Osteocyte (in vitro differentiated cells): ENCODE measurements at regions not wholly inside any gene's neighbourhood (a gene's known extent, or its start where the extent isn't known, plus 50 kb on each side); places are given as distances from the start of the nearest gene placed in this dataset.

Experiments used
- DNase-seq: peaks from one replicate; pipeline ENCODE4 v3.0.0; 2021; ENCODE audit warnings: mixed read lengths; ENCODE audit not compliant: unreplicated experiment; ENCODE audit errors: extremely low spot score
- H3K27ac Mint-ChIP-seq: one replicate; pipeline ENCODE4 v1.8.0; 2021; ENCODE audit warnings: mild to moderate bottlenecking, mixed read lengths; ENCODE audit not compliant: unreplicated experiment
- H3K27me3 Mint-ChIP-seq: one replicate; pipeline ENCODE4 v1.8.0; 2021; ENCODE audit warnings: mixed read lengths; ENCODE audit not compliant: unreplicated experiment
- H3K36me3 Mint-ChIP-seq: one replicate; pipeline ENCODE4 v1.8.0; 2021; ENCODE audit warnings: mixed read lengths; ENCODE audit not compliant: unreplicated experiment
- H3K4me1 Mint-ChIP-seq: one replicate; pipeline ENCODE4 v1.8.0; 2021; ENCODE audit warnings: mixed read lengths; ENCODE audit not compliant: unreplicated experiment
- H3K4me3 Mint-ChIP-seq: one replicate; pipeline ENCODE4 v1.8.0; 2021; ENCODE audit warnings: mild to moderate bottlenecking, moderate library complexity, mixed read lengths; ENCODE audit not compliant: unreplicated experiment
- H3K9me3 Mint-ChIP-seq: one replicate; pipeline ENCODE4 v1.8.0; 2021; ENCODE audit warnings: mixed read lengths; ENCODE audit not compliant: unreplicated experiment
- CTCF ChIP-seq: fragments of 200-600 bp; sonication (generic); IDR thresholded peaks from 2 replicates; pipeline ENCODE4 v1.5.0; 2021; ENCODE audit warnings: antibody characterized with exemption, mild to moderate bottlenecking, moderate library complexity

DNA sequence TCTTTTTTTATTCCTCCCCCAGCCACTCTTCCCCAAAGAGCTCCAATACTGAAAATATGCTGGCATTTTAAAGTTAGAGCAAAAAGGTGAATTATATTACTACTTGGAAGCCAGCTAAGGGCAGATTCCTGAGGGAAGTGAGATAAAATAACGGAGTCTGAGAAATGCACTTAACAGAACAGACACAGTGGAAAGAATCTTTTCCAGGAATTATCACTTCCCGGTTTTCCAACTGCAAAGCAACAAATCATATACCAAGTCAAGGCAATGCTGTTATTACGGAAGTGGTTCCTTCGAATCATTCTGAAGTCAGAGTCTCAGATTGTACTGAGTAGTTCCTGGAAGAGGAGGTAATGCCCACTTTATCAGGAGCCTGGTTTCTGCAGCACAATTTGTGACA lies 435.0 kb upstream of the SPRED2 start:
- Mint-ChIP-seq H3K9me3 (no peaks in the 10 kb centered on the region), H3K36me3 (no peaks in the 10 kb centered on the region), H3K4me1 (no peaks in the 10 kb centered on the region), H3K27ac (no peak overlapping the region), H3K4me3 (no peak overlapping the region), H3K27me3 (peaks cover 9% of the 10 kb centered on the region)
- TF ChIP-seq CTCF, result no peak
- no peak for DNase-seq

GRCh38 chr2:65866148-65866547 lies 433.7 kb upstream of the SPRED2 start:
- H3K36me3 Mint-ChIP-seq, result no peaks in the 10 kb centered on the region

GRCh38 chr2:65864619-65865018 lies 432.2 kb upstream of the SPRED2 start:
- no peak for TF ChIP-seq CTCF
- Mint-ChIP-seq H3K27me3 (peaks cover 9% of the 10 kb centered on the region), H3K4me1 (no peaks in the 10 kb centered on the region), H3K9me3 (no peaks in the 10 kb centered on the region), H3K4me3 (no peak overlapping the region), H3K36me3 (no peaks in the 10 kb centered on the region), H3K27ac (no peak overlapping the region)
- no peak for DNase-seq

More at GRCh38 chr2:65866148-65866547, 433.7 kb upstream of the SPRED2 start:
- no peak for TF ChIP-seq CTCF
- Mint-ChIP-seq H3K4me1 (no peaks in the 10 kb centered on the region), H3K9me3 (no peaks in the 10 kb centered on the region), H3K4me3 (no peak overlapping the region), H3K27me3 (peaks cover 9% of the 10 kb centered on the region), H3K27ac (no peak overlapping the region)
- no peak for DNase-seq

GRCh38 chr2:65863713-65864112 lies 431.3 kb upstream of the SPRED2 start:
- Mint-ChIP-seq H3K27me3 (peaks cover 9% of the 10 kb centered on the region), H3K4me3 (no peak overlapping the region), H3K27ac (no peak overlapping the region), H3K36me3 (no peaks in the 10 kb centered on the region), H3K4me1 (no peaks in the 10 kb centered on the region), H3K9me3 (no peaks in the 10 kb centered on the region)
- DNase-seq, result no peak
- TF ChIP-seq CTCF, result no peak

DNA sequence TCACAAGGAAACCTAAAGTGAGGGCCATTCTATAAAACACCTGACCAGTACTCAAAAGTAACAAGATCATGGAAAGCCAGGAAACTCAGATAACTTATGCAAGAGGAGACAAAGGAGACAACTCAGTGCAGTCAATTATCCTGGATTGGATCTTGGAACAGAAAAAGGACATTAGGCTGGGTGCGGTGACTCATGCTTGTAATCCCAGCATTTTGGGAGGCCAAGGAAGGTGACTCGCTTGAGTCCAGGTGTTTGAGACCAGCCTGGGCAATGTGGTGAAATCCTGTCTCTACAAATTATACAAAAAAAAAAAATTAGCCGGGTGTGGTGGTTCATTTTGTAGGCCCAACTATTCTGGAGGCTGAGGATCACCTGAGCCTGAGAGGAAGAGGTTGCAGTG lies 424.5 kb upstream of the SPRED2 start:
- TF ChIP-seq CTCF, result no peak
- no peak overlapping the region for H3K4me3 Mint-ChIP-seq
- H3K27me3 Mint-ChIP-seq, result no peaks in the 10 kb centered on the region
- H3K27ac Mint-ChIP-seq, result no peak overlapping the region
- H3K4me1 Mint-ChIP-seq, result no peaks in the 10 kb centered on the region
- no peak for DNase-seq
- H3K9me3 Mint-ChIP-seq, result no peaks in the 10 kb centered on the region
- no peaks in the 10 kb centered on the region for H3K36me3 Mint-ChIP-seq
